ENCODE measurements at regions not wholly inside any gene's neighbourhood (a gene's known extent, or its start where the extent isn't known, plus 50 kb on each side); places are given as distances from the start of the nearest gene placed in this dataset.
"Not testable (repeated sequence)": the region's sequence is repeated elsewhere in the genome, so short reads cannot be mapped to it uniquely, and the experiment has no call there.

GRCh38 chr1:120513531-120513930, 98.7 kb downstream of the NBPF8 start:
- no CpG with 5 or more reads among the region's 4 CpGs for WGBS (ENCODE audit: insufficient coverage, low lambda C conversion rate)
- not testable (repeated sequence) for DNase-seq

GRCh38 chr1:120519196-120519595, 104.4 kb downstream of the NBPF8 start:
- H3K27ac ChIP-seq (ENCODE audit: low read length); H3K9me3 ChIP-seq (ENCODE audit: control insufficient read depth, low read depth, low read length); H3K27me3 ChIP-seq (ENCODE audit: control insufficient read depth, insufficient read depth, low read length); H3K4me1 ChIP-seq (ENCODE audit: control insufficient read depth, insufficient read depth, low read length); H3K36me3 ChIP-seq (ENCODE audit: control insufficient read depth, insufficient read depth, low read length); H3K4me3 ChIP-seq (ENCODE audit: low read length); DNase-seq: not testable (repeated sequence)
- WGBS (ENCODE audit: insufficient coverage, low lambda C conversion rate), result no CpG with 5 or more reads among the region's 8 CpGs

More at GRCh38 chr1:120513531-120513930, 98.7 kb downstream of the NBPF8 start:
- H3K4me3 ChIP-seq (ENCODE audit: low read length); H3K27ac ChIP-seq (ENCODE audit: low read length); H3K27me3 ChIP-seq (ENCODE audit: control insufficient read depth, insufficient read depth, low read length); H3K9me3 ChIP-seq (ENCODE audit: control insufficient read depth, low read depth, low read length); H3K4me1 ChIP-seq (ENCODE audit: control insufficient read depth, insufficient read depth, low read length); H3K36me3 ChIP-seq (ENCODE audit: control insufficient read depth, insufficient read depth, low read length): not testable (repeated sequence)

- not testable (repeated sequence) for H3K9me3 ChIP-seq (ENCODE audit: control insufficient read depth, low read depth, low read length); H3K4me1 ChIP-seq (ENCODE audit: control insufficient read depth, insufficient read depth, low read length); H3K27ac ChIP-seq (ENCODE audit: low read length); H3K4me3 ChIP-seq (ENCODE audit: low read length); H3K27me3 ChIP-seq (ENCODE audit: control insufficient read depth, insufficient read depth, low read length); H3K36me3 ChIP-seq (ENCODE audit: control insufficient read depth, insufficient read depth, low read length); DNase-seq
- WGBS (ENCODE audit: insufficient coverage, low lambda C conversion rate), result no CpG with 5 or more reads among the region's 7 CpGs
These were observed 109.6 kb downstream of the NBPF8 start for GRCh38 chr1:120524416-120524815.

GRCh38 chr1:120525386-120525785, 110.6 kb downstream of the NBPF8 start:
- not testable (repeated sequence) for H3K27me3 ChIP-seq (ENCODE audit: control insufficient read depth, insufficient read depth, low read length); H3K4me1 ChIP-seq (ENCODE audit: control insufficient read depth, insufficient read depth, low read length); H3K36me3 ChIP-seq (ENCODE audit: control insufficient read depth, insufficient read depth, low read length); H3K9me3 ChIP-seq (ENCODE audit: control insufficient read depth, low read depth, low read length); H3K4me3 ChIP-seq (ENCODE audit: low read length); H3K27ac ChIP-seq (ENCODE audit: low read length); DNase-seq
- WGBS (ENCODE audit: insufficient coverage, low lambda C conversion rate), result no CpG with 5 or more reads among the region's 3 CpGs

- no CpG with 5 or more reads among the region's 5 CpGs for WGBS (ENCODE audit: insufficient coverage, low lambda C conversion rate)
- H3K4me1 ChIP-seq (ENCODE audit: control insufficient read depth, insufficient read depth, low read length); H3K27ac ChIP-seq (ENCODE audit: low read length); DNase-seq; H3K4me3 ChIP-seq (ENCODE audit: low read length); H3K27me3 ChIP-seq (ENCODE audit: control insufficient read depth, insufficient read depth, low read length); H3K36me3 ChIP-seq (ENCODE audit: control insufficient read depth, insufficient read depth, low read length); H3K9me3 ChIP-seq (ENCODE audit: control insufficient read depth, low read depth, low read length): not testable (repeated sequence)
These were observed 114.7 kb downstream of the NBPF8 start for GRCh38 chr1:120529475-120530089.

- H3K4me1 ChIP-seq (ENCODE audit: control insufficient read depth, insufficient read depth, low read length); DNase-seq; H3K9me3 ChIP-seq (ENCODE audit: control insufficient read depth, low read depth, low read length); H3K4me3 ChIP-seq (ENCODE audit: low read length); H3K36me3 ChIP-seq (ENCODE audit: control insufficient read depth, insufficient read depth, low read length); H3K27me3 ChIP-seq (ENCODE audit: control insufficient read depth, insufficient read depth, low read length); H3K27ac ChIP-seq (ENCODE audit: low read length): not testable (repeated sequence)
- no CpG with 5 or more reads among the region's 3 CpGs for WGBS (ENCODE audit: insufficient coverage, low lambda C conversion rate)
These were observed 116.6 kb downstream of the NBPF8 start for GRCh38 chr1:120531455-120531854.

GRCh38 chr1:120534361-120535047, 119.7 kb downstream of the NBPF8 start:
- not testable (repeated sequence) for H3K4me1 ChIP-seq (ENCODE audit: control insufficient read depth, insufficient read depth, low read length); H3K27ac ChIP-seq (ENCODE audit: low read length); H3K4me3 ChIP-seq (ENCODE audit: low read length); H3K27me3 ChIP-seq (ENCODE audit: control insufficient read depth, insufficient read depth, low read length); H3K36me3 ChIP-seq (ENCODE audit: control insufficient read depth, insufficient read depth, low read length); DNase-seq; H3K9me3 ChIP-seq (ENCODE audit: control insufficient read depth, low read depth, low read length)
- no CpG with 5 or more reads among the region's 2 CpGs for WGBS (ENCODE audit: insufficient coverage, low lambda C conversion rate)

GRCh38 chr1:120535052-120535451, 120.2 kb downstream of the NBPF8 start:
- not testable (repeated sequence) for H3K4me1 ChIP-seq (ENCODE audit: control insufficient read depth, insufficient read depth, low read length)
- WGBS (ENCODE audit: insufficient coverage, low lambda C conversion rate), result no CpG with 5 or more reads among the region's 1 CpG

GRCh38 chr1:120541394-120541793, 126.6 kb downstream of the NBPF8 start:
- not testable (repeated sequence) for DNase-seq; H3K4me1 ChIP-seq (ENCODE audit: control insufficient read depth, insufficient read depth, low read length); H3K27me3 ChIP-seq (ENCODE audit: control insufficient read depth, insufficient read depth, low read length); H3K27ac ChIP-seq (ENCODE audit: low read length); H3K9me3 ChIP-seq (ENCODE audit: control insufficient read depth, low read depth, low read length); H3K4me3 ChIP-seq (ENCODE audit: low read length); H3K36me3 ChIP-seq (ENCODE audit: control insufficient read depth, insufficient read depth, low read length)
- no CpG with 5 or more reads among the region's 5 CpGs for WGBS (ENCODE audit: insufficient coverage, low lambda C conversion rate)

More at GRCh38 chr1:120535052-120535451, 120.2 kb downstream of the NBPF8 start:
- H3K27me3 ChIP-seq (ENCODE audit: control insufficient read depth, insufficient read depth, low read length); DNase-seq; H3K4me3 ChIP-seq (ENCODE audit: low read length); H3K9me3 ChIP-seq (ENCODE audit: control insufficient read depth, low read depth, low read length); H3K36me3 ChIP-seq (ENCODE audit: control insufficient read depth, insufficient read depth, low read length); H3K27ac ChIP-seq (ENCODE audit: low read length): not testable (repeated sequence)

- not testable (repeated sequence) for H3K36me3 ChIP-seq (ENCODE audit: control insufficient read depth, insufficient read depth, low read length); H3K9me3 ChIP-seq (ENCODE audit: control insufficient read depth, low read depth, low read length); H3K4me1 ChIP-seq (ENCODE audit: control insufficient read depth, insufficient read depth, low read length); DNase-seq; H3K27ac ChIP-seq (ENCODE audit: low read length); H3K27me3 ChIP-seq (ENCODE audit: control insufficient read depth, insufficient read depth, low read length); H3K4me3 ChIP-seq (ENCODE audit: low read length)
- WGBS (ENCODE audit: insufficient coverage, low lambda C conversion rate), result no CpG with 5 or more reads among the region's 2 CpGs
These were observed 127.5 kb downstream of the NBPF8 start for GRCh38 chr1:120542365-120542764.

GRCh38 chr1:120542940-120543339, 128.1 kb downstream of the NBPF8 start:
- not testable (repeated sequence) for H3K27ac ChIP-seq (ENCODE audit: low read length); H3K27me3 ChIP-seq (ENCODE audit: control insufficient read depth, insufficient read depth, low read length); H3K36me3 ChIP-seq (ENCODE audit: control insufficient read depth, insufficient read depth, low read length); H3K4me3 ChIP-seq (ENCODE audit: low read length); DNase-seq; H3K4me1 ChIP-seq (ENCODE audit: control insufficient read depth, insufficient read depth, low read length); H3K9me3 ChIP-seq (ENCODE audit: control insufficient read depth, low read depth, low read length)
- no CpG with 5 or more reads among the region's 2 CpGs for WGBS (ENCODE audit: insufficient coverage, low lambda C conversion rate)

Measured in large intestine (tissue), 3 donors.